ENCODE measurements at regions not wholly inside any gene's neighbourhood (a gene's known extent, or its start where the extent isn't known, plus 50 kb on each side); places are given as distances from the start of the nearest gene placed in this dataset.

GRCh38 chr13:62433660-62434059 lies 1018.0 kb upstream of the PCDH20 start:
- ChIA-PET CTCF (no interaction called here), POLR2A (no interaction called here)
- Histone ChIP-seq H3K9ac (replicated peaks; ENCODE audit: extremely low read depth, insufficient read depth, low read length) (no peak overlapping the region), H3K4me2 (ENCODE audit: insufficient read depth, low read length) (no peak overlapping the region), H3K4me1 (ENCODE audit: control insufficient read depth, extremely low read depth, insufficient read depth, low read length) (no peaks in the 10 kb centered on the region), H3K79me2 (ENCODE audit: control insufficient read depth, insufficient read depth, low read length) (no peaks in the 10 kb centered on the region), H3K9me1 (replicated peaks; ENCODE audit: control insufficient read depth, extremely low read depth, insufficient read depth, low read length) (no peaks in the 10 kb centered on the region), H3K36me3 (ENCODE audit: control insufficient read depth in 2 of 2, extremely low read depth in 1 of 2, insufficient read depth in 2 of 2, low read length in 2 of 2) (no peaks in the 10 kb centered on the region), H3K27ac (ENCODE audit: insufficient read depth, low read depth, low read length) (no peak overlapping the region), H3K4me3 (replicated peaks in 1 of 3; ENCODE audit: insufficient read depth in 1 of 3, low read depth in 1 of 3, low read length in 3 of 3) (no peak overlapping the region), H3K9me3 (replicated peaks; ENCODE audit: control insufficient read depth, insufficient read depth, low read length) (no peaks in the 10 kb centered on the region), H3K27me3 (ENCODE audit: control insufficient read depth in 2 of 2, insufficient read depth in 2 of 2, low read length in 2 of 2) (no peaks in the 10 kb centered on the region), H4K20me1 (replicated peaks; ENCODE audit: control insufficient read depth, extremely low read depth, insufficient read depth, low read length) (no peaks in the 10 kb centered on the region), H2AFZ (ENCODE audit: low read depth, low read length) (no peak overlapping the region)
- no TSS peak for BruUV-seq (replicated peaks)
- FAIRE-seq (no peak), DNase-seq (ENCODE audit: low read depth, low spot score) (no peak)
- no peak for TF ChIP-seq FOS (IDR thresholded peaks at IDR 0.05; ENCODE audit: borderline replicate concordance, insufficient read depth, low read length)
- TF ChIP-seq EZH2 (IDR thresholded peaks at IDR 0.05; ENCODE audit: borderline replicate concordance, low read depth, low read length, severe bottlenecking) = no peak
- TF ChIP-seq MAX (IDR thresholded peaks at IDR 0.05; ENCODE audit: insufficient read depth, insufficient read length) = no peak
- no peak for TF ChIP-seq JUN (IDR thresholded peaks at IDR 0.05; ENCODE audit: borderline replicate concordance, insufficient read depth, insufficient read length, low read depth)
- TF ChIP-seq CTCF (IDR thresholded peaks at IDR 0.05; ENCODE audit: extremely low read depth in 1 of 2, insufficient read depth in 1 of 2, low read depth in 1 of 2, low read length in 2 of 2) = no peak
- no peak for TF ChIP-seq POLR2A (IDR thresholded peaks at IDR 0.05; ENCODE audit: low read depth, low read length)
- TF ChIP-seq GATA2 (IDR thresholded peaks at IDR 0.05; ENCODE audit: insufficient read depth, insufficient read length, low read depth, low read length) = no peak
- no peak for TF ChIP-seq MYC (IDR thresholded peaks at IDR 0.05; ENCODE audit: low read depth, low read length)
- no peak for TF ChIP-seq POLR2AphosphoS5 (IDR thresholded peaks at IDR 0.05; ENCODE audit: insufficient read depth, low read depth, low read length)
- dilution Hi-C loops (cut with MboI; ENCODE audit: extremely low pct_ligation_motif_present, low sequenced_read_pairs) (no loop called here), intact Hi-C loops (cut with micrococcal nuclease) (no loop called here)

All from endothelial cell of umbilical vein (primary cell).